HG03457 (cell line): ENCODE measurements at regions not wholly inside any gene's neighbourhood (a gene's known extent, or its start where the extent isn't known, plus 50 kb on each side); places are given as distances from the start of the nearest gene placed in this dataset.
"Not testable (repeated sequence)": the region's sequence is repeated elsewhere in the genome, so short reads cannot be mapped to it uniquely, and the experiment has no call there.

ENCODE experiments used
- ATAC-seq: cut with Tn5 transposase; IDR thresholded peaks from one replicate; pipeline ENCODE4 v1.9.1; 2021; ENCODE audit warnings: moderate number of reproducible peaks; ENCODE audit not compliant: unreplicated experiment

- ATAC-seq: no peak
Observed at GRCh38 chr2:147433822-147434221, 411.0 kb upstream of the ACVR2A start.

GRCh38 chr2:147430408-147430807 lies 414.4 kb upstream of the ACVR2A start:
- no peak for ATAC-seq

- ATAC-seq: no peak
Observed at GRCh38 chr2:147428120-147428747, 416.6 kb upstream of the ACVR2A start.

GRCh38 chr2:147425437-147426029 lies 419.3 kb upstream of the ACVR2A start:
- ATAC-seq: no peak

- no peak for ATAC-seq
Observed at GRCh38 chr2:147424766-147425165, 420.1 kb upstream of the ACVR2A start.

GRCh38 chr2:147420947-147421675 lies 423.7 kb upstream of the ACVR2A start:
- no peak for ATAC-seq

GRCh38 chr2:147420517-147420916 lies 424.3 kb upstream of the ACVR2A start:
- no peak for ATAC-seq

GRCh38 chr2:147416099-147416498 lies 428.7 kb upstream of the ACVR2A start:
- ATAC-seq: no peak

GRCh38 chr2:147414656-147415055 lies 430.2 kb upstream of the ACVR2A start:
- not testable (repeated sequence) for ATAC-seq

- no peak for ATAC-seq
Observed at GRCh38 chr2:147408357-147408756, 436.5 kb upstream of the ACVR2A start.

- ATAC-seq: no peak
Observed at GRCh38 chr2:147405651-147406050, 439.2 kb upstream of the ACVR2A start.

GRCh38 chr2:147398996-147399395 lies 445.8 kb upstream of the ACVR2A start:
- ATAC-seq: no peak

- ATAC-seq: no peak
Observed at GRCh38 chr2:147398301-147398700, 446.5 kb upstream of the ACVR2A start.

GRCh38 chr2:147396890-147397289 lies 447.9 kb upstream of the ACVR2A start:
- ATAC-seq: no peak

- no peak for ATAC-seq
Observed at GRCh38 chr2:147394179-147394790, 450.5 kb upstream of the ACVR2A start.

- ATAC-seq: no peak
Observed at GRCh38 chr2:147392180-147392579, 452.6 kb upstream of the ACVR2A start.

- ATAC-seq: no peak
Observed at GRCh38 chr2:147390475-147390874, 454.4 kb upstream of the ACVR2A start.

GRCh38 chr2:147389218-147389617 lies 455.6 kb upstream of the ACVR2A start:
- no peak for ATAC-seq

- ATAC-seq: no peak
Observed at GRCh38 chr2:147388217-147388616, 456.6 kb upstream of the ACVR2A start.

- no peak for ATAC-seq
Observed at GRCh38 chr2:147386284-147386683, 458.5 kb upstream of the ACVR2A start.

- no peak for ATAC-seq
Observed at GRCh38 chr2:147385600-147385999, 459.2 kb upstream of the ACVR2A start.

GRCh38 chr2:147384659-147385058 lies 460.2 kb upstream of the ACVR2A start:
- no peak for ATAC-seq
